ENCODE measurements at regions not wholly inside any gene's neighbourhood (a gene's known extent, or its start where the extent isn't known, plus 50 kb on each side); places are given as distances from the start of the nearest gene placed in this dataset.

GRCh38 chr2:111633189-111633588 is 250.8 kb downstream of the ANAPC1 start (continued):
- no peak for TF ChIP-seq HDAC2 (IDR thresholded peaks at IDR 0.05; ENCODE audit: borderline replicate concordance in 1 of 2, low read depth in 2 of 2, low read length in 2 of 2)
- TF ChIP-seq YY1 (IDR thresholded peaks at IDR 0.05; ENCODE audit: low read depth, low read length) = no peak
- TF ChIP-seq CBX8 (IDR thresholded peaks at IDR 0.05; ENCODE audit: borderline replicate concordance, low read depth, low read length) = no peak
- no peak for TF ChIP-seq SUZ12 (IDR thresholded peaks at IDR 0.05; ENCODE audit: low read length)
- no peak for TF ChIP-seq BACH1 (IDR thresholded peaks at IDR 0.05; ENCODE audit: low read length)
- no peak for TF ChIP-seq CTCF (IDR thresholded peaks at IDR 0.05; ENCODE audit: control extremely low read depth in 1 of 3, insufficient read depth in 1 of 3, low read depth in 1 of 3, low read length in 3 of 3)
- TF ChIP-seq RXRA (IDR thresholded peaks at IDR 0.05; ENCODE audit: insufficient read depth, low read depth, low read length) = no peak
- TF ChIP-seq SIRT6 (IDR thresholded peaks at IDR 0.05; ENCODE audit: low read length) = no peak
- no peak for TF ChIP-seq NANOG (IDR thresholded peaks at IDR 0.05; ENCODE audit: insufficient read depth, low read depth, low read length, poor library complexity, severe bottlenecking)
- no peak for TF ChIP-seq CREB1 (IDR thresholded peaks at IDR 0.05)
- TF ChIP-seq EGR1 (IDR thresholded peaks at IDR 0.05; ENCODE audit: borderline replicate concordance, low read depth, low read length) = no peak
- TF ChIP-seq MAFK (IDR thresholded peaks at IDR 0.05; ENCODE audit: low read depth, low read length) = no peak
- no peak for TF ChIP-seq TBP (IDR thresholded peaks at IDR 0.05; ENCODE audit: low read depth, low read length)
- TF ChIP-seq CBX5 (IDR thresholded peaks at IDR 0.05; ENCODE audit: low read depth, low read length) = no peak
- no peak for TF ChIP-seq POLR2A (IDR thresholded peaks at IDR 0.05; ENCODE audit: control extremely low read depth in 1 of 2, low read depth in 2 of 2, low read length in 2 of 2)
- no peak for TF ChIP-seq RAD21 (IDR thresholded peaks at IDR 0.05 in 1 of 2, conservative IDR thresholded peaks at IDR 0.05 in 1 of 2; ENCODE audit: low read depth in 2 of 2, low read length in 2 of 2)
- TF ChIP-seq JUND (IDR thresholded peaks at IDR 0.05; ENCODE audit: low read length) = no peak
- no peak for TF ChIP-seq TEAD4 (IDR thresholded peaks at IDR 0.05; ENCODE audit: low read depth, low read length)

Data from H1 (cell line).